Uterus (tissue), 3 donors: ENCODE measurements at regions not wholly inside any gene's neighbourhood (a gene's known extent, or its start where the extent isn't known, plus 50 kb on each side); places are given as distances from the start of the nearest gene placed in this dataset.
"Not testable (repeated sequence)": the region's sequence is repeated elsewhere in the genome, so short reads cannot be mapped to it uniquely, and the experiment has no call there.

Source experiments
- DNase-seq, 2 donors: peaks; one replicate each; pipeline ENCODE4 v3.0.0-alpha.2; 2019 to 2020
- H3K27ac ChIP-seq, 2 donors: fragments of 200-600 bp; sonication (generic); 1 replicate in 1 of 2; 2 replicates in 1 of 2; pipeline ENCODE4 v1.5.1; 2016 to 2018
- H3K27me3 ChIP-seq, 2 donors: fragments of 200-600 bp; sonication (generic); one replicate each; pipeline ENCODE4 v1.5.1; 2018 to 2019; ENCODE audit warnings: control low read depth in 1 of 2
- H3K36me3 ChIP-seq, 2 donors: fragments of 200-600 bp; sonication (generic); one replicate each; pipeline ENCODE4 v1.5.1; 2019; ENCODE audit warnings: control low read depth in 1 of 2
- H3K4me1 ChIP-seq, 2 donors: fragments of 200-600 bp; sonication (generic); one replicate each; pipeline ENCODE4 v1.5.1; 2018 to 2019; ENCODE audit warnings: control low read depth in 1 of 2
- H3K4me3 ChIP-seq, 2 donors: fragments of 200-600 bp; sonication (generic); 1 replicate in 1 of 2; 2 replicates in 1 of 2; pipeline ENCODE4 v1.5.1; 2018 to 2019; ENCODE audit warnings: mild to moderate bottlenecking in 1 of 2
- H3K9me3 ChIP-seq, 2 donors: fragments of 200-600 bp; sonication (generic); one replicate each; pipeline ENCODE4 v1.5.1; 2019; ENCODE audit warnings: control low read depth in 1 of 2
- POLR2A ChIP-seq, 2 donors: fragments of 450-650 bp; IDR thresholded peaks; one replicate each; pipeline ENCODE4 v1.6.1; 2016; ENCODE audit warnings: antibody characterized with exemption in 2 of 2, mild to moderate bottlenecking in 1 of 2, moderate library complexity in 1 of 2
- intact Hi-C: fragments of 100-400 bp; cut with DNase I; formaldehyde crosslinking; loops from one replicate; pipeline ENCODE4 v1.15.1; 2023; ENCODE audit warnings: low total_unique reads
- TF ChIP-seq, protein P1 (sequence below), 4 experiments: fragments of 200-600 bp in 2 of 4; fragments of 450-650 bp in 2 of 4; sonication (generic) in 2 of 4; IDR thresholded peaks; one replicate each; pipeline ENCODE4 v1.5.1; 2016 to 2019; ENCODE audit warnings: antibody characterized with exemption in 4 of 4, mild to moderate bottlenecking in 2 of 4, moderate library complexity in 1 of 4
- donor health status: DM: yes; HTN: yes; CAD: no.

DNA sequence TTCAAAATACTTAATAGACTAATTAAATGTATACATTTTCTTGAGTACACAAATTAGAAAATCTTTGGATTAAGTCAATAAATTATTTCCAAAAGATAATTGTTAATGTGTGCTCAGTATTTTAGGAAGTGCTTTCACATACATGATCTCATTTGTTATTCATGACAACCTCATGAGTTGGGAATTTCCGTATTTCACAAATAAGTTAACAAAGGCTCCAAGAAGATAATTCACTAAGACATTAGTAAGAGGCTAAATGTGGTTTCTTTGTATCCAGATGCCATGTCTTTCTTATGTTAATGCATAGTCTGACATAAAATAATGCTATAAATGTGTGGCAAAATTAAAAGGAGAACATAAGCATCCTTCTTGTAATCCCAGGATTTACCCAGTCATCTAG, 79.5 kb upstream of the TCF21 start:
- Histone ChIP-seq H3K27ac (no peak overlapping the region), H3K4me1 (peaks cover 0 to 4% of the 10 kb centered on the region in 2 donors), H3K36me3 (no peaks in the 10 kb centered on the region), H3K4me3 (no peak overlapping the region), H3K27me3 (no peaks in the 10 kb centered on the region), H3K9me3 (no peaks in the 10 kb centered on the region)
- TF ChIP-seq, protein P1, sequence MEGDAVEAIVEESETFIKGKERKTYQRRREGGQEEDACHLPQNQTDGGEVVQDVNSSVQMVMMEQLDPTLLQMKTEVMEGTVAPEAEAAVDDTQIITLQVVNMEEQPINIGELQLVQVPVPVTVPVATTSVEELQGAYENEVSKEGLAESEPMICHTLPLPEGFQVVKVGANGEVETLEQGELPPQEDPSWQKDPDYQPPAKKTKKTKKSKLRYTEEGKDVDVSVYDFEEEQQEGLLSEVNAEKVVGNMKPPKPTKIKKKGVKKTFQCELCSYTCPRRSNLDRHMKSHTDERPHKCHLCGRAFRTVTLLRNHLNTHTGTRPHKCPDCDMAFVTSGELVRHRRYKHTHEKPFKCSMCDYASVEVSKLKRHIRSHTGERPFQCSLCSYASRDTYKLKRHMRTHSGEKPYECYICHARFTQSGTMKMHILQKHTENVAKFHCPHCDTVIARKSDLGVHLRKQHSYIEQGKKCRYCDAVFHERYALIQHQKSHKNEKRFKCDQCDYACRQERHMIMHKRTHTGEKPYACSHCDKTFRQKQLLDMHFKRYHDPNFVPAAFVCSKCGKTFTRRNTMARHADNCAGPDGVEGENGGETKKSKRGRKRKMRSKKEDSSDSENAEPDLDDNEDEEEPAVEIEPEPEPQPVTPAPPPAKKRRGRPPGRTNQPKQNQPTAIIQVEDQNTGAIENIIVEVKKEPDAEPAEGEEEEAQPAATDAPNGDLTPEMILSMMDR (IDR thresholded peaks at IDR 0.05) = no peak
- TF ChIP-seq POLR2A (IDR thresholded peaks at IDR 0.05) = no peak
- intact Hi-C loops = no loop called here
- DNase-seq = no peak

DNA sequence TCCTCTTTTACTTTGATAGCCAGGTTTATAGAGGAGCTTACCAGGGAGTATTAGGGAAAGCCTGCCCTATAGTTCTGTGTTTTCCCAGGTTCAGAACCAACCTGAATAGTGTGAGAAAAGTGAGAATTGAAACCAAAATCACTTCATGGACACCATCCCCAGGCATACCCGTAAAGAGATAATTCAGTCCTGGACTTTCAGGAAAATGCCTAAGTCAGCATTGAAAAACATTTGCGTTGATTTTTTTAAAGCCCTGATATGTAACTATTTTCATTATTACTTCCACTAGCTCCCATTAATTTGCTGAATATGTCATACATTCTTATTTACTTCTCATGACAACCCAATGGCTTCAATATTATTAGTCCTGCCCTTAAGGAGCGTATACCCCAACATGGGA, 77.4 kb upstream of the TCF21 start:
- no peak for TF ChIP-seq POLR2A (IDR thresholded peaks at IDR 0.05)
- TF ChIP-seq, protein P1 (IDR thresholded peaks at IDR 0.05) = no peak
- H3K9me3 ChIP-seq = no peaks in the 10 kb centered on the region
- no peaks in the 10 kb centered on the region for H3K27me3 ChIP-seq
- intact Hi-C loops = no loop called here
- H3K4me1 ChIP-seq = peaks cover 0 to 4% of the 10 kb centered on the region in 2 donors
- no peak overlapping the region for H3K4me3 ChIP-seq
- H3K36me3 ChIP-seq = no peaks in the 10 kb centered on the region
- DNase-seq = no peak
- no peak overlapping the region for H3K27ac ChIP-seq

DNA sequence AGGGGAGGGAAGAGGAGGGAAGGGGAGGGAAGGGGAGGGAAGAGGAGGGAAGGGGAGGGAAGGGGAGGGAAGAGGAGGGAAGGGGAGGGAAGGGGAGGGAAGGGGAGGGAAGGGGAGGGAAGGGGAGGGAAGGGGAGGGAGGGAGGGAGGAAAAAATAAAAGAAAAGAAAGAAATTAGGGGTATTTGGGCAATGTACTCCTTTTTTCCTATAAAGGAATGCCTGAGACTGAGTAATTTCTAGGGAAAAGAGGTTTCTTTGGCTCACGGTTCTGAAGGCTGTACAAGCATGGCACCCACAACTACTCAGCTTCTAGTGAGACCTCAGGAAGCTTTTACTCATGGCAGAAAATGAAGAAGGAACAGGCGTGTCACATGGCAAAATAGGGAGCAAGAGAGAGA, 76.5 kb upstream of the TCF21 start:
- intact Hi-C loops, H3K36me3 ChIP-seq, H3K4me3 ChIP-seq, H3K4me1 ChIP-seq, DNase-seq, H3K27ac ChIP-seq, H3K9me3 ChIP-seq, H3K27me3 ChIP-seq: not testable (repeated sequence)

DNA sequence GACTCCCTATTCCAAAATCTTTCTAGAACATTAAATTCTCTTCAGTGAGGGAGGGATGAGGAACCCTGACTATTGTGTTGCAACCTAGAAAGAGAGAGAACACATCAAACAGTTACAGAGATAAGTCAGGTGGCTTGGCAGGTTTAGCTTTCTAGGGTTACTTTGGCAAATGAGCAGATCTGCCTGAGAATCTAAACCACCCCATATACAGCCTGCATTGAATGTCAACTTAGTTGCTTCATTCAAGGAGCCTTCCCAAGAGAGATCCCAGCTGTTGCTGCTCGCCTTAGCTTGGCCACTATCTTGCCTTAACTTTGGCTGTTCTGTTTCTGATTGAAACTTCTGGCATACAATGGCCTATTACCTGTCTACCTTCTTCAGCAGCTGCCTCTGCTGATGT, 74.7 kb upstream of the TCF21 start:
- H3K27ac ChIP-seq = no peak overlapping the region
- intact Hi-C loops = no loop called here

DNA sequence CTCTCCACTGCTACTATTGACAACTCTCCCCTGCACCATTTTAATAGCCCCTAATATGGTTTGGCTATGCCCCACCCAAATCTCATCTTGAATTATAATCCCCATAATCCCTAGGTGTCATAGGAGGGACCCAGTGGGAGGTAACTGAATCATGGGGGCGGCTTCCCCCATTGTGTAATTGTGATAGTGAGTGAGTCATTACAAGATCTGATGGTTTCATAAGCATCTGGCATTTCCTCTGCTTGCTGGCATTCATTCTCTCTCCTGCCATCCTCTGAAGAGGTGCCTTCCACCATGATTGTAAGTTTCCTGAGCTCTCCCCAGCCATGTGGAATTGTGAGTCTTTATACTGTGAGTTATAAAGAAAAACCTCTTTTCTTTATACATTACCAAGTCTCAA, 74.1 kb upstream of the TCF21 start:
- intact Hi-C loops = no loop called here
- Histone ChIP-seq H3K4me3 (no peak overlapping the region), H3K4me1 (no peaks in the 10 kb centered on the region), H3K27me3 (no peaks in the 10 kb centered on the region), H3K27ac (peak overlapping the region in 1 of 2 donors; percentile 39), H3K36me3 (no peaks in the 10 kb centered on the region), H3K9me3 (no peaks in the 10 kb centered on the region)
- TF ChIP-seq POLR2A (IDR thresholded peaks at IDR 0.05) = no peak
- TF ChIP-seq, protein P1 (IDR thresholded peaks at IDR 0.05) = no peak
- DNase-seq = peak; percentile 28 to 42

More for the DNA sequence above, 74.7 kb upstream of the TCF21 start:
- no peaks in the 10 kb centered on the region for H3K27me3 ChIP-seq
- H3K4me1 ChIP-seq = no peaks in the 10 kb centered on the region
- TF ChIP-seq, protein P1 (IDR thresholded peaks at IDR 0.05) = no peak
- TF ChIP-seq POLR2A (IDR thresholded peaks at IDR 0.05) = no peak
- H3K4me3 ChIP-seq = no peak overlapping the region
- no peaks in the 10 kb centered on the region for H3K36me3 ChIP-seq
- no peaks in the 10 kb centered on the region for H3K9me3 ChIP-seq
- DNase-seq = no peak

DNA sequence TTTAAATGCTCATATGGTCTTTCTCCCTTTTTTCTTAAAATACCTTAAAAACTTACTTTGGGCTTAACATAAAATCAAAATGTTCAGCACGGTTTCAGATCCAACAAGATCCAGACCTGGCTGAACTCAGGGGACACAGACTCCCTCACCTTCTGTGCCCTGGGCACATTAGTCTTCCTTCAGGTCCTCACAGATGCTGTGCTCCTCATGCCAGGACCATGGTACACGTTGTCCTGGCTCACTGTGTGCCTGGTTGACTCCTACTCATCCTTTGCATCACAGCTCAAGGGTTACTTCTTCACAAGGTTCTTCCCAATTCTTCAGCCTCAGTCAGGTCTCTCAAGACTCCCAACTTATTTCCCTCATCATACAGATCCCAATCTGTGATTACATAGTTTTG, 73.6 kb upstream of the TCF21 start:
- Histone ChIP-seq H3K36me3 (no peaks in the 10 kb centered on the region), H3K27ac (peak overlapping the region; percentile 39 to 46), H3K4me3 (no peak overlapping the region), H3K4me1 (no peaks in the 10 kb centered on the region), H3K9me3 (no peaks in the 10 kb centered on the region), H3K27me3 (no peaks in the 10 kb centered on the region)
- DNase-seq = no peak
- no peak for TF ChIP-seq POLR2A (IDR thresholded peaks at IDR 0.05)
- TF ChIP-seq, protein P1 (IDR thresholded peaks at IDR 0.05) = no peak
- intact Hi-C loops = no loop called here
